SK-N-SH (cell line): ENCODE measurements at regions not wholly inside any gene's neighbourhood (a gene's known extent, or its start where the extent isn't known, plus 50 kb on each side); places are given as distances from the start of the nearest gene placed in this dataset.

Source experiments
- CTCF ChIA-PET: fragments of 300-600, 350-600 bp; formaldehyde crosslinking; extraction: SDS; loops from one replicate; lab custom pipeline; 2021; lab: Yijun Ruan, JAX
- POLR2A ChIA-PET: fragments of 350-600 bp; sonication (Branson Sonifier 250); formaldehyde crosslinking; extraction: SDS; loops from one replicate; lab custom pipeline; 2020; ENCODE audit warnings: antibody characterized with exemption, inconsistent platforms; lab: Yijun Ruan, JAX
- DNase-seq: peaks from one replicate; pipeline ENCODE4 v3.0.0; 2012
- H2AFZ ChIP-seq: fragments of 200-600 bp; sonication (generic); 2 replicates; pipeline ENCODE4 v1.8.1; 2016; ENCODE audit warnings: antibody characterized with exemption, mild to moderate bottlenecking, low read depth
- H3F3A ChIP-seq: fragments of 200-600 bp; sonication (generic); replicated peaks from 2 replicates; pipeline ENCODE3; 2016; ENCODE audit warnings: antibody characterized with exemption, mild to moderate bottlenecking; ENCODE audit not compliant: insufficient read depth
- H3K27ac ChIP-seq, 2 experiments: fragments of 200-500 bp in 1 of 2; fragments of 200-600 bp in 1 of 2; sonication (Bioruptor generic) in 1 of 2; sonication (generic), shearing (Covaris generic) in 1 of 2; 2 replicates each; pipeline versions ENCODE4 v1.5.1 to v1.6.1; 2014 to 2016; ENCODE audit warnings: low read depth in 2 of 2, inconsistent platforms in 1 of 2, low read length in 1 of 2, mild to moderate bottlenecking in 1 of 2, mixed read lengths in 1 of 2
- H3K27me3 ChIP-seq: fragments of 200-600 bp; sonication (generic), shearing (Covaris generic); 2 replicates; pipeline ENCODE4 v1.6.1; 2016; ENCODE audit warnings: mixed run types; ENCODE audit not compliant: insufficient read depth
- H3K36me3 ChIP-seq, 2 experiments: fragments of 200-500 bp in 1 of 2; fragments of 200-600 bp in 1 of 2; sonication (Bioruptor generic) in 1 of 2; sonication (generic) in 1 of 2; replicated peaks in 1 of 2; 2 replicates each; pipeline versions ENCODE3 to v1.5.1; 2014 to 2016; ENCODE audit warnings: low read length in 1 of 2, mild to moderate bottlenecking in 1 of 2; ENCODE audit not compliant: insufficient read depth in 2 of 2, control insufficient read depth in 1 of 2
- H3K4me1 ChIP-seq, 2 experiments: fragments of 200-500 bp in 1 of 2; fragments of 200-600 bp in 1 of 2; sonication (Bioruptor generic) in 1 of 2; sonication (generic), shearing (Covaris generic) in 1 of 2; 2 replicates each; pipeline versions ENCODE4 v1.5.1 to v1.6.1; 2014 to 2016; ENCODE audit warnings: low read depth in 1 of 2, low read length in 1 of 2, mixed run types in 1 of 2; ENCODE audit not compliant: insufficient read depth in 2 of 2, control insufficient read depth in 1 of 2
- H3K4me2 ChIP-seq: fragments of 200-600 bp; sonication (generic), shearing (Covaris generic); 2 replicates; pipeline ENCODE4 v1.6.1; 2017; ENCODE audit warnings: mixed run types
- H3K4me3 ChIP-seq, 2 experiments: fragments of 200-500 bp in 1 of 2; fragments of 200-600 bp in 1 of 2; sonication (Bioruptor generic) in 1 of 2; sonication (generic), shearing (Covaris generic) in 1 of 2; 2 replicates each; pipeline versions ENCODE4 v1.5.1 to v1.8.1; 2014 to 2016; ENCODE audit warnings: low read depth in 2 of 2, inconsistent platforms in 1 of 2, low read length in 1 of 2, mild to moderate bottlenecking in 1 of 2, mixed read lengths in 1 of 2, moderate library complexity in 1 of 2
- H3K79me2 ChIP-seq: fragments of 200-600 bp; sonication (generic); 2 replicates; pipeline ENCODE4 v1.8.1; 2017; ENCODE audit warnings: mild to moderate bottlenecking; ENCODE audit not compliant: insufficient read depth
- H3K9ac ChIP-seq: fragments of 200-600 bp; sonication (generic); 2 replicates; pipeline ENCODE4 v1.6.1; 2017; ENCODE audit warnings: mixed run types
- H3K9me2 ChIP-seq: fragments of 200-600 bp; sonication (generic); 2 replicates; pipeline ENCODE4 v1.6.1; 2017; ENCODE audit warnings: mixed run types
- H3K9me3 ChIP-seq: fragments of 200-600 bp; sonication (generic); 2 replicates; pipeline ENCODE4 v1.6.1; 2017; ENCODE audit warnings: mixed run types, mild to moderate bottlenecking, moderate library complexity
- H4K20me1 ChIP-seq: fragments of 200-600 bp; sonication (generic); 2 replicates; pipeline ENCODE4 v1.6.1; 2017; ENCODE audit warnings: mild to moderate bottlenecking, mixed run types; ENCODE audit not compliant: insufficient read depth
- CHD2 ChIP-seq: fragments of 150-350 bp; IDR thresholded peaks from 2 replicates; pipeline ENCODE4 v1.6.1; 2018; ENCODE audit warnings: low read length; ENCODE audit not compliant: partially characterized antibody
- ELF1 ChIP-seq: IDR thresholded peaks from 2 replicates; pipeline ENCODE4 v1.4.0; 2012
- FOSL2 ChIP-seq: IDR thresholded peaks from 2 replicates; pipeline ENCODE4 v1.4.0; 2012; ENCODE audit warnings: low read depth, mild to moderate bottlenecking, moderate library complexity, borderline replicate concordance
- FOXJ3 ChIP-seq: sonication (generic); formaldehyde crosslinking; IDR thresholded peaks from 2 replicates; pipeline ENCODE4 v1.5.1; 2020; ENCODE audit warnings: mild to moderate bottlenecking, missing genetic modification reagents
- GABPA ChIP-seq: IDR thresholded peaks from 2 replicates; pipeline ENCODE4 v1.4.0; 2012; ENCODE audit warnings: low read depth, mild to moderate bottlenecking
- GATA2 ChIP-seq: sonication (generic); formaldehyde crosslinking; IDR thresholded peaks from 2 replicates; pipeline ENCODE4 v1.5.0; 2020; ENCODE audit warnings: mild to moderate bottlenecking, missing genetic modification reagents
- MXI1 ChIP-seq: IDR thresholded peaks from 2 replicates; pipeline ENCODE4 v1.6.1; 2012; ENCODE audit warnings: mild to moderate bottlenecking, low read depth, low read length, improper control_type of control experiment
- NRF1 ChIP-seq: IDR thresholded peaks from 2 replicates; pipeline ENCODE4 v1.6.1; 2012; ENCODE audit warnings: low read depth, mild to moderate bottlenecking, low read length
- POLR2AphosphoS5 ChIP-seq: IDR thresholded peaks from 2 replicates; pipeline ENCODE4 v1.6.1; 2012; ENCODE audit warnings: low read depth, low read length
- RAD21 ChIP-seq: IDR thresholded peaks from 2 replicates; pipeline ENCODE4 v1.6.1; 2012; ENCODE audit warnings: mild to moderate bottlenecking, low read length
- SIN3A ChIP-seq: IDR thresholded peaks from 2 replicates; pipeline ENCODE4 v1.6.1; 2012; ENCODE audit warnings: low read depth, mild to moderate bottlenecking, low read length, moderate library complexity, borderline replicate concordance
- SMC3 ChIP-seq: IDR thresholded peaks from 2 replicates; pipeline ENCODE4 v1.6.1; 2012; ENCODE audit warnings: low read depth, low read length, improper control_type of control experiment
- YY1 ChIP-seq: IDR thresholded peaks from 2 replicates; pipeline ENCODE4 v1.4.0; 2012; ENCODE audit warnings: low read depth, mild to moderate bottlenecking
- ZBTB33 ChIP-seq: IDR thresholded peaks from 2 replicates; pipeline ENCODE4 v1.4.0; 2012; ENCODE audit warnings: low read depth, borderline replicate concordance
- WGBS: methylation state at CpG from one replicate; pipeline ENCODE4 v1.1.6; 2017; ENCODE audit warnings: low lambda C conversion rate; 5-methylcytosine and 5-hydroxymethylcytosine counted together
- TF ChIP-seq, protein P1 (sequence below): IDR thresholded peaks from 2 replicates; pipeline ENCODE4; 2012
- TF ChIP-seq, protein P2 (sequence below): fragments of 150-350 bp; IDR thresholded peaks from 2 replicates; pipeline ENCODE4 v1.6.1; 2016; ENCODE audit warnings: mild to moderate bottlenecking, low read depth, low read length

DNA sequence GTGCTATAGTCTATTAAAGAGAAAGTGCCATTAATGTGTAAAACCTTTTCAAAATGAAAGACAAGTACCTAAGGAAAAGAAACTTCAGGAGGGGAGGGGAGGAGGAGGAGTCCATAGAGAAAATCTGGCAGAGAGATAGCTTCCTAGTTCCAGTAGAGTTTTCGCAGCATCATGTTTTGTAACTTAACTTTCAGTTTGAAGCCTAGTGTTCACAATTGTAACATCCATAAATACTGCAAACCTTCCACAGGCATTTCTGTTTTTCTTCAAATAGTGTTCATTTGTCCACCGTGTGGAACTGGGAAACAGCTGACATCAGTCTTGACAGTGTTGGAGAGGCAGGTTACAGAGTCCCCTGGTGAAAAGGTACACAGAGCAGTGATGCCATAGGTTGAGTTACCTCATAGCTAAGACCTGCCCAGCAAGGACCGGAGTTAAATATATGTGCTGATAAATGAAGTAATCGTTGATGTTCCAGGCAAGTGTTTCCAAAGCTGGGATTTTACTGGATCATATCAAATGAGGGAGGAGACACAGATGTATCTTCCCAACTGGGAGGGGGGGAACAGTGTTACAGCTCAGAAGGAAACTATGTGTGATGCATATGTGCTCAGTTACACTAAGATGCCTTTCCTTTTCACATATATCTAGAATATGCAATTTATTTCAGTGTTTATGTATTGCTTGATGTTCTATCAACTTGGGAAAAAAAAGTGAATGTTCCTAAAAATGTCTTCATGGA, 369.5 kb upstream of the FAM241A start:
- CTCF ChIA-PET, result no interaction called here
- Histone ChIP-seq H3K27me3 (no peaks in the 10 kb centered on the region; the same call in 1 of the 2 replicates), H3F3A (no peaks in the 10 kb centered on the region), H3K36me3 (no peaks in the 10 kb centered on the region), H3K4me1 (no peaks in the 10 kb centered on the region; a peak in 1 of 4 replicates), H2AFZ (peak overlapping the region; percentile 20; the same call in 1 of the 2 replicates), H3K79me2 (no peaks in the 10 kb centered on the region), H3K4me3 (peak overlapping the region in 1 of 2 experiments; percentile 8; a peak in 1 of 4 replicates), H3K9me2 (no peaks in the 10 kb centered on the region), H3K27ac (no peak overlapping the region), H4K20me1 (no peaks in the 10 kb centered on the region), H3K4me2 (peak overlapping the region; percentile 37; the same call in 1 of the 2 replicates), H3K9ac (no peak overlapping the region), H3K9me3 (no peaks in the 10 kb centered on the region)
- TF ChIP-seq NRF1 (no peak), CHD2 (no peak), SIN3A (no peak), ZBTB33 (no peak), RAD21 (no peak), GABPA (no peak), YY1 (no peak), FOSL2 (no peak)
- TF ChIP-seq, protein P1, sequence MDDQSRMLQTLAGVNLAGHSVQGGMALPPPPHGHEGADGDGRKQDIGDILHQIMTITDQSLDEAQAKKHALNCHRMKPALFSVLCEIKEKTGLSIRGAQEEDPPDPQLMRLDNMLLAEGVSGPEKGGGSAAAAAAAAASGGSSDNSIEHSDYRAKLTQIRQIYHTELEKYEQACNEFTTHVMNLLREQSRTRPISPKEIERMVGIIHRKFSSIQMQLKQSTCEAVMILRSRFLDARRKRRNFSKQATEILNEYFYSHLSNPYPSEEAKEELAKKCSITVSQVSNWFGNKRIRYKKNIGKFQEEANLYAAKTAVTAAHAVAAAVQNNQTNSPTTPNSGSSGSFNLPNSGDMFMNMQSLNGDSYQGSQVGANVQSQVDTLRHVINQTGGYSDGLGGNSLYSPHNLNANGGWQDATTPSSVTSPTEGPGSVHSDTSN, result no peak
- DNase-seq, result no peak
- POLR2A ChIA-PET, result no interaction called here
- 12% methylated on average over 4 of the region's 4 CpGs for WGBS

DNA sequence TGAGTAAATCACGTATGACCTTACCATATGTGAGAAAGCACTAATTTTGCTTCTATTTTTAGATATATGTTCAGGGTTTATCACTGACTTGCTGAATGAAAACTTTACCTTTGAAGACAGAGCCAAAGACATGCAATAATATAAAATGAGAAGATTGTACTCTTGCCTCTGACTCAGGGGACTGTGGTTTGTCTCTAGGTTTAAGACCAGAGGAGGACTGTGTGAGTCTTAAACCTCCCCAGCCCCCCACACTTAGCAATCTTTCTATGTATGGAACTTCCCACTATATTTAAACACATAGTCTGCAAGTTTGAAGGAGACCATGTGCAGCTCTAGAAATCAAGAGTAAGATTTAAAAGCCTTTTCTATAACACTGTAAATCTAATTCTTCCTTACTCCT, 368.7 kb upstream of the FAM241A start:
- DNase-seq, result no peak
- Histone ChIP-seq H3K4me3 (no peak overlapping the region), H3K4me2 (no peak overlapping the region), H3K4me1 (no peaks in the 10 kb centered on the region; a peak in 1 of 4 replicates), H3K79me2 (no peaks in the 10 kb centered on the region), H3K9ac (no peak overlapping the region), H3F3A (no peaks in the 10 kb centered on the region), H3K36me3 (no peaks in the 10 kb centered on the region), H3K9me2 (no peaks in the 10 kb centered on the region), H4K20me1 (no peaks in the 10 kb centered on the region), H3K27ac (no peak overlapping the region), H3K9me3 (no peaks in the 10 kb centered on the region), H3K27me3 (no peaks in the 10 kb centered on the region; the same call in 1 of the 2 replicates), H2AFZ (no peak overlapping the region)
- POLR2A ChIA-PET, result no interaction called here
- 2% methylated on average over 1 of the region's 1 CpG for WGBS
- no peak for TF ChIP-seq MXI1
- no peak for TF ChIP-seq ELF1
- no peak for TF ChIP-seq FOSL2
- TF ChIP-seq SIN3A, result no peak
- TF ChIP-seq FOXJ3 (CRISPR knock-in tag), result no peak
- TF ChIP-seq GATA2 (CRISPR knock-in tag), result no peak
- no peak for TF ChIP-seq POLR2AphosphoS5
- TF ChIP-seq SMC3, result no peak
- TF ChIP-seq GABPA, result no peak
- TF ChIP-seq, protein P2, sequence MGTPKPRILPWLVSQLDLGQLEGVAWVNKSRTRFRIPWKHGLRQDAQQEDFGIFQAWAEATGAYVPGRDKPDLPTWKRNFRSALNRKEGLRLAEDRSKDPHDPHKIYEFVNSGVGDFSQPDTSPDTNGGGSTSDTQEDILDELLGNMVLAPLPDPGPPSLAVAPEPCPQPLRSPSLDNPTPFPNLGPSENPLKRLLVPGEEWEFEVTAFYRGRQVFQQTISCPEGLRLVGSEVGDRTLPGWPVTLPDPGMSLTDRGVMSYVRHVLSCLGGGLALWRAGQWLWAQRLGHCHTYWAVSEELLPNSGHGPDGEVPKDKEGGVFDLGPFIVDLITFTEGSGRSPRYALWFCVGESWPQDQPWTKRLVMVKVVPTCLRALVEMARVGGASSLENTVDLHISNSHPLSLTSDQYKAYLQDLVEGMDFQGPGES, result no peak
- no peak for TF ChIP-seq ZBTB33
- CTCF ChIA-PET, result interaction anchor here (1.2 kb wide), 1 partner anchor 78 kb away, joined by 3 read pairs; no protein-coding TSS in a partner anchor
